ENCODE measurements at regions not wholly inside any gene's neighbourhood (a gene's known extent, or its start where the extent isn't known, plus 50 kb on each side); places are given as distances from the start of the nearest gene placed in this dataset.

- no peak overlapping the region for H3K4me3 ChIP-seq (ENCODE audit: insufficient read depth, low read depth, low read length)
- H3K36me3 ChIP-seq (replicated peaks; ENCODE audit: control insufficient read depth, insufficient read depth, low read length): no peaks in the 10 kb centered on the region
- no peak for DNase-seq
- no peaks in the 10 kb centered on the region for H3K27me3 ChIP-seq (ENCODE audit: control insufficient read depth, insufficient read depth, low read length)
Observed at GRCh38 chr2:7471185-7471584, 554.0 kb downstream of the RNF144A start.

GRCh38 chr2:7472465-7472864 lies 555.3 kb downstream of the RNF144A start:
- H3K4me3 ChIP-seq (ENCODE audit: insufficient read depth, low read depth, low read length): no peak overlapping the region
- no peaks in the 10 kb centered on the region for H3K27me3 ChIP-seq (ENCODE audit: control insufficient read depth, insufficient read depth, low read length)
- H3K36me3 ChIP-seq (replicated peaks; ENCODE audit: control insufficient read depth, insufficient read depth, low read length): no peaks in the 10 kb centered on the region
- no peak for DNase-seq

- DNase-seq: no peak
Observed at GRCh38 chr2:7473135-7473771, 556.0 kb downstream of the RNF144A start.

GRCh38 chr2:7476371-7476770 lies 559.2 kb downstream of the RNF144A start:
- H3K4me3 ChIP-seq (ENCODE audit: insufficient read depth, low read depth, low read length): no peak overlapping the region
- DNase-seq: no peak
- no peaks in the 10 kb centered on the region for H3K27me3 ChIP-seq (ENCODE audit: control insufficient read depth, insufficient read depth, low read length)
- no peaks in the 10 kb centered on the region for H3K36me3 ChIP-seq (replicated peaks; ENCODE audit: control insufficient read depth, insufficient read depth, low read length)

More at GRCh38 chr2:7473135-7473771, 556.0 kb downstream of the RNF144A start:
- Histone ChIP-seq H3K27me3 (ENCODE audit: control insufficient read depth, insufficient read depth, low read length) (no peaks in the 10 kb centered on the region), H3K36me3 (replicated peaks; ENCODE audit: control insufficient read depth, insufficient read depth, low read length) (no peaks in the 10 kb centered on the region), H3K4me3 (ENCODE audit: insufficient read depth, low read depth, low read length) (no peak overlapping the region)

- Histone ChIP-seq H3K27me3 (ENCODE audit: control insufficient read depth, insufficient read depth, low read length) (no peaks in the 10 kb centered on the region), H3K4me3 (ENCODE audit: insufficient read depth, low read depth, low read length) (no peak overlapping the region), H3K36me3 (replicated peaks; ENCODE audit: control insufficient read depth, insufficient read depth, low read length) (no peaks in the 10 kb centered on the region)
- DNase-seq: no peak
Observed at GRCh38 chr2:7479603-7480002, 562.4 kb downstream of the RNF144A start.

- H3K4me3 ChIP-seq (ENCODE audit: insufficient read depth, low read depth, low read length): no peak overlapping the region
- DNase-seq: no peak
- H3K27me3 ChIP-seq (ENCODE audit: control insufficient read depth, insufficient read depth, low read length): no peaks in the 10 kb centered on the region
- H3K36me3 ChIP-seq (replicated peaks; ENCODE audit: control insufficient read depth, insufficient read depth, low read length): no peaks in the 10 kb centered on the region
Observed at GRCh38 chr2:7480431-7480830, 563.2 kb downstream of the RNF144A start.

GRCh38 chr2:7490672-7491071 lies 573.5 kb downstream of the RNF144A start:
- Histone ChIP-seq H3K4me3 (ENCODE audit: insufficient read depth, low read depth, low read length) (no peak overlapping the region), H3K36me3 (replicated peaks; ENCODE audit: control insufficient read depth, insufficient read depth, low read length) (no peaks in the 10 kb centered on the region), H3K27me3 (ENCODE audit: control insufficient read depth, insufficient read depth, low read length) (no peaks in the 10 kb centered on the region)
- DNase-seq: no peak

GRCh38 chr2:7492719-7493118 lies 575.5 kb downstream of the RNF144A start:
- H3K4me3 ChIP-seq (ENCODE audit: insufficient read depth, low read depth, low read length): no peak overlapping the region
- H3K27me3 ChIP-seq (ENCODE audit: control insufficient read depth, insufficient read depth, low read length): no peaks in the 10 kb centered on the region
- no peaks in the 10 kb centered on the region for H3K36me3 ChIP-seq (replicated peaks; ENCODE audit: control insufficient read depth, insufficient read depth, low read length)
- no peak for DNase-seq

- peak; percentile 3 for DNase-seq
- H3K4me3 ChIP-seq (ENCODE audit: insufficient read depth, low read depth, low read length): no peak overlapping the region
- H3K27me3 ChIP-seq (ENCODE audit: control insufficient read depth, insufficient read depth, low read length): no peaks in the 10 kb centered on the region
- no peaks in the 10 kb centered on the region for H3K36me3 ChIP-seq (replicated peaks; ENCODE audit: control insufficient read depth, insufficient read depth, low read length)
Observed at GRCh38 chr2:7497178-7497577, 580.0 kb downstream of the RNF144A start.

GRCh38 chr2:7499018-7499417 lies 581.8 kb downstream of the RNF144A start:
- DNase-seq: no peak
- Histone ChIP-seq H3K4me3 (ENCODE audit: insufficient read depth, low read depth, low read length) (no peak overlapping the region), H3K36me3 (replicated peaks; ENCODE audit: control insufficient read depth, insufficient read depth, low read length) (no peaks in the 10 kb centered on the region), H3K27me3 (ENCODE audit: control insufficient read depth, insufficient read depth, low read length) (no peaks in the 10 kb centered on the region)

- Histone ChIP-seq H3K36me3 (replicated peaks; ENCODE audit: control insufficient read depth, insufficient read depth, low read length) (no peaks in the 10 kb centered on the region), H3K27me3 (ENCODE audit: control insufficient read depth, insufficient read depth, low read length) (no peaks in the 10 kb centered on the region), H3K4me3 (ENCODE audit: insufficient read depth, low read depth, low read length) (no peak overlapping the region)
- DNase-seq: no peak
Observed at GRCh38 chr2:7502336-7502735, 585.1 kb downstream of the RNF144A start.

GRCh38 chr2:7508296-7508943 lies 591.2 kb downstream of the RNF144A start:
- Histone ChIP-seq H3K4me3 (ENCODE audit: insufficient read depth, low read depth, low read length) (no peak overlapping the region), H3K27me3 (ENCODE audit: control insufficient read depth, insufficient read depth, low read length) (no peaks in the 10 kb centered on the region), H3K36me3 (replicated peaks; ENCODE audit: control insufficient read depth, insufficient read depth, low read length) (no peaks in the 10 kb centered on the region)
- DNase-seq: no peak

GRCh38 chr2:7510353-7510752 lies 593.1 kb downstream of the RNF144A start:
- H3K36me3 ChIP-seq (replicated peaks; ENCODE audit: control insufficient read depth, insufficient read depth, low read length): no peaks in the 10 kb centered on the region
- no peak for DNase-seq
- no peaks in the 10 kb centered on the region for H3K27me3 ChIP-seq (ENCODE audit: control insufficient read depth, insufficient read depth, low read length)
- no peak overlapping the region for H3K4me3 ChIP-seq (ENCODE audit: insufficient read depth, low read depth, low read length)

GRCh38 chr2:7513834-7514233 lies 596.6 kb downstream of the RNF144A start:
- H3K4me3 ChIP-seq (ENCODE audit: insufficient read depth, low read depth, low read length): no peak overlapping the region
- DNase-seq: no peak

GRCh38 chr2:7515327-7515726 lies 598.1 kb downstream of the RNF144A start:
- no peaks in the 10 kb centered on the region for H3K36me3 ChIP-seq (replicated peaks; ENCODE audit: control insufficient read depth, insufficient read depth, low read length)
- no peak for DNase-seq
- no peak overlapping the region for H3K4me3 ChIP-seq (ENCODE audit: insufficient read depth, low read depth, low read length)
- no peaks in the 10 kb centered on the region for H3K27me3 ChIP-seq (ENCODE audit: control insufficient read depth, insufficient read depth, low read length)

More at GRCh38 chr2:7513834-7514233, 596.6 kb downstream of the RNF144A start:
- Histone ChIP-seq H3K27me3 (ENCODE audit: control insufficient read depth, insufficient read depth, low read length) (no peaks in the 10 kb centered on the region), H3K36me3 (replicated peaks; ENCODE audit: control insufficient read depth, insufficient read depth, low read length) (no peaks in the 10 kb centered on the region)
